SU-DHL-6 (cell line): ENCODE measurements at regions not wholly inside any gene's neighbourhood (a gene's known extent, or its start where the extent isn't known, plus 50 kb on each side); places are given as distances from the start of the nearest gene placed in this dataset.

ENCODE experiments used
- EZH2phosphoT487 ChIP-seq: fragments of 200-600 bp; sonication (generic), shearing (Covaris generic); conservative IDR thresholded peaks from 2 replicates; pipeline ENCODE4 v1.6.1; 2018; ENCODE audit warnings: mild to moderate bottlenecking, antibody characterized with exemption, low read length, moderate library complexity, mixed read lengths
- TF ChIP-seq, protein P1 (sequence below): fragments of 200-600 bp; sonication (generic); IDR thresholded peaks from one replicate; pipeline ENCODE4 v1.5.1; 2017; ENCODE audit warnings: antibody characterized with exemption, mild to moderate bottlenecking, low read length, moderate library complexity; ENCODE audit not compliant: insufficient read depth, poor library complexity, severe bottlenecking

GRCh38 chr5:173829826-173830225 is 58.3 kb upstream of the CPEB4 start:
- TF ChIP-seq, protein P1, sequence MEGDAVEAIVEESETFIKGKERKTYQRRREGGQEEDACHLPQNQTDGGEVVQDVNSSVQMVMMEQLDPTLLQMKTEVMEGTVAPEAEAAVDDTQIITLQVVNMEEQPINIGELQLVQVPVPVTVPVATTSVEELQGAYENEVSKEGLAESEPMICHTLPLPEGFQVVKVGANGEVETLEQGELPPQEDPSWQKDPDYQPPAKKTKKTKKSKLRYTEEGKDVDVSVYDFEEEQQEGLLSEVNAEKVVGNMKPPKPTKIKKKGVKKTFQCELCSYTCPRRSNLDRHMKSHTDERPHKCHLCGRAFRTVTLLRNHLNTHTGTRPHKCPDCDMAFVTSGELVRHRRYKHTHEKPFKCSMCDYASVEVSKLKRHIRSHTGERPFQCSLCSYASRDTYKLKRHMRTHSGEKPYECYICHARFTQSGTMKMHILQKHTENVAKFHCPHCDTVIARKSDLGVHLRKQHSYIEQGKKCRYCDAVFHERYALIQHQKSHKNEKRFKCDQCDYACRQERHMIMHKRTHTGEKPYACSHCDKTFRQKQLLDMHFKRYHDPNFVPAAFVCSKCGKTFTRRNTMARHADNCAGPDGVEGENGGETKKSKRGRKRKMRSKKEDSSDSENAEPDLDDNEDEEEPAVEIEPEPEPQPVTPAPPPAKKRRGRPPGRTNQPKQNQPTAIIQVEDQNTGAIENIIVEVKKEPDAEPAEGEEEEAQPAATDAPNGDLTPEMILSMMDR = no peak
- TF ChIP-seq EZH2phosphoT487 = no peak
